ENCODE measurements at regions not wholly inside any gene's neighbourhood (a gene's known extent, or its start where the extent isn't known, plus 50 kb on each side); places are given as distances from the start of the nearest gene placed in this dataset.

- TF ChIP-seq POLR2A (IDR thresholded peaks at IDR 0.05): no peak
- TF ChIP-seq, protein P1, sequence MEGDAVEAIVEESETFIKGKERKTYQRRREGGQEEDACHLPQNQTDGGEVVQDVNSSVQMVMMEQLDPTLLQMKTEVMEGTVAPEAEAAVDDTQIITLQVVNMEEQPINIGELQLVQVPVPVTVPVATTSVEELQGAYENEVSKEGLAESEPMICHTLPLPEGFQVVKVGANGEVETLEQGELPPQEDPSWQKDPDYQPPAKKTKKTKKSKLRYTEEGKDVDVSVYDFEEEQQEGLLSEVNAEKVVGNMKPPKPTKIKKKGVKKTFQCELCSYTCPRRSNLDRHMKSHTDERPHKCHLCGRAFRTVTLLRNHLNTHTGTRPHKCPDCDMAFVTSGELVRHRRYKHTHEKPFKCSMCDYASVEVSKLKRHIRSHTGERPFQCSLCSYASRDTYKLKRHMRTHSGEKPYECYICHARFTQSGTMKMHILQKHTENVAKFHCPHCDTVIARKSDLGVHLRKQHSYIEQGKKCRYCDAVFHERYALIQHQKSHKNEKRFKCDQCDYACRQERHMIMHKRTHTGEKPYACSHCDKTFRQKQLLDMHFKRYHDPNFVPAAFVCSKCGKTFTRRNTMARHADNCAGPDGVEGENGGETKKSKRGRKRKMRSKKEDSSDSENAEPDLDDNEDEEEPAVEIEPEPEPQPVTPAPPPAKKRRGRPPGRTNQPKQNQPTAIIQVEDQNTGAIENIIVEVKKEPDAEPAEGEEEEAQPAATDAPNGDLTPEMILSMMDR (IDR thresholded peaks at IDR 0.05): no peak
These were observed 76.6 kb upstream of the GPC1 start for GRCh38 chr2:240358821-240359397.
